GM06990 (cell line): ENCODE measurements at regions not wholly inside any gene's neighbourhood (a gene's known extent, or its start where the extent isn't known, plus 50 kb on each side); places are given as distances from the start of the nearest gene placed in this dataset.

Experiments
- DNase-seq: peaks from one replicate; pipeline ENCODE4 v3.0.0-alpha.2; 2011; ENCODE audit not compliant: insufficient read length; ENCODE audit errors: extremely low read depth
- H3K27me3 ChIP-seq: replicated peaks from 2 replicates; pipeline ENCODE4 v1.6.0; 2011; ENCODE audit warnings: low read length; ENCODE audit not compliant: control insufficient read depth, insufficient read depth
- H3K36me3 ChIP-seq: 2 replicates; pipeline ENCODE4 v1.5.1; 2011; ENCODE audit warnings: low read length; ENCODE audit not compliant: control insufficient read depth, insufficient read depth
- H3K4me3 ChIP-seq: replicated peaks from 2 replicates; pipeline ENCODE4 v1.5.1; 2011; ENCODE audit warnings: low read depth, mild to moderate bottlenecking, control low read depth, low read length
- TF ChIP-seq, protein P1 (sequence below): IDR thresholded peaks from 2 replicates; pipeline ENCODE4 v1.5.1; 2011; ENCODE audit warnings: low read length, control low read depth, mild to moderate bottlenecking, inconsistent platforms; ENCODE audit not compliant: insufficient read depth, poor library complexity, severe bottlenecking

DNA sequence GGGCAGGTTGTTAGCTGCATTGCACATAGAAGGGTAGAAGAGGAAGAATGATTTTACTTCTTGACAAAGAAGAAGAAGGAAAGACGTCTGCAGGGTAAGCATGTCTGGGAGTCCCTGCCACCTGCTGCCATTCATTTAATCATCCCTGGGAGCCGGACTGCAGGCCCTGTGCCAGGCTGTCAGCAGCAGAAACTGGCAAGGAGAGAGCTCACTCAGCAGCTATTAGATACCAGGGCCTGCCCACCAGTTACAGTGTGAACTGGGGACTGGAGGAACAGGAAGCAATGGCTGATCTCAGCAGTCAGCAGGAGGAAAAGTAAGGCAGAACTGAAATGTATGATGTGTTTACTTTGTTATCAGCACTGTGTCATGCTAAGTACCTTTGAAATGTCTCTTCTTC, 75.7 kb upstream of the C1orf87 start:
- TF ChIP-seq, protein P1, sequence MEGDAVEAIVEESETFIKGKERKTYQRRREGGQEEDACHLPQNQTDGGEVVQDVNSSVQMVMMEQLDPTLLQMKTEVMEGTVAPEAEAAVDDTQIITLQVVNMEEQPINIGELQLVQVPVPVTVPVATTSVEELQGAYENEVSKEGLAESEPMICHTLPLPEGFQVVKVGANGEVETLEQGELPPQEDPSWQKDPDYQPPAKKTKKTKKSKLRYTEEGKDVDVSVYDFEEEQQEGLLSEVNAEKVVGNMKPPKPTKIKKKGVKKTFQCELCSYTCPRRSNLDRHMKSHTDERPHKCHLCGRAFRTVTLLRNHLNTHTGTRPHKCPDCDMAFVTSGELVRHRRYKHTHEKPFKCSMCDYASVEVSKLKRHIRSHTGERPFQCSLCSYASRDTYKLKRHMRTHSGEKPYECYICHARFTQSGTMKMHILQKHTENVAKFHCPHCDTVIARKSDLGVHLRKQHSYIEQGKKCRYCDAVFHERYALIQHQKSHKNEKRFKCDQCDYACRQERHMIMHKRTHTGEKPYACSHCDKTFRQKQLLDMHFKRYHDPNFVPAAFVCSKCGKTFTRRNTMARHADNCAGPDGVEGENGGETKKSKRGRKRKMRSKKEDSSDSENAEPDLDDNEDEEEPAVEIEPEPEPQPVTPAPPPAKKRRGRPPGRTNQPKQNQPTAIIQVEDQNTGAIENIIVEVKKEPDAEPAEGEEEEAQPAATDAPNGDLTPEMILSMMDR: no peak
- no peak for DNase-seq

DNA sequence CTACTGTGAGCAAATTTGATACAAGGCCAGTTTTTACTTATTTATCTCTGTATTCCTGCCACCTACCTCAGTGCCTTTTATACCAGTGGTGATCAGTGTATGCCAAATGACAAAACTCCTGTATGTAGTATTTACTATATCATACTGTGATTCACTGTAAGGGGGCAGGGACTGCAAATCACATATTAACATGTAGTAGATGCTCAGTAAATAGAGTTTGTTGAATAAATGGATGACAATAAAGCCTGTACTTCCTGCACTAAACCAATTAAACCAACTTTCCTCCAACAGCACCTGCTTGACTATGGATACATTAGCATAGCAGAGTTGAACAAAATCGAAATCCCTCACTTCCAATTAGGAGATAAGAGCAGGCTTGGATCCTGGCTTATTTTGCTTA, 73.3 kb upstream of the C1orf87 start:
- Histone ChIP-seq H3K36me3 (no peaks in the 10 kb centered on the region), H3K4me3 (no peak overlapping the region), H3K27me3 (no peaks in the 10 kb centered on the region; the same call in 1 of the 2 replicates)
- TF ChIP-seq, protein P1: no peak
- no peak for DNase-seq

More for the DNA sequence above, 75.7 kb upstream of the C1orf87 start:
- Histone ChIP-seq H3K4me3 (no peak overlapping the region), H3K36me3 (no peaks in the 10 kb centered on the region), H3K27me3 (no peaks in the 10 kb centered on the region)

DNA sequence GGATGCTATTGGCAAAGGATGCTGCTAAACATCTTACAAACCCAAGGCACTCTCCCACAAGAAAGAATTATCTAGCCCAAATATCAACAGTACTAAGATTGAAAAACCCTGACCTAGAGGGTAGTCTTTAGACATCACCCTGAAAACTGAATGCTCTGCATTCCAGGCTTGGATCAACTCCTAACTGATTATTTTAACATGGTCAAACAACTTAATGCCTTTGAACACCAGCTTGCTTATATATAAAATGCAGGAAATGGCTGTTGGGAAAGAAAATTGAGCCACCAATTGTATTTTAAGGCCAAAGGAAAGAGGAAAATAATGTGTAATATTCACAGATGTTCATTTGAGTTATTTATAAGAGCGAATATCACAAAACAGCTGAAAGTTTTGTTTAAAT, 72.2 kb upstream of the C1orf87 start:
- TF ChIP-seq, protein P1: no peak
- no peak for DNase-seq

DNA sequence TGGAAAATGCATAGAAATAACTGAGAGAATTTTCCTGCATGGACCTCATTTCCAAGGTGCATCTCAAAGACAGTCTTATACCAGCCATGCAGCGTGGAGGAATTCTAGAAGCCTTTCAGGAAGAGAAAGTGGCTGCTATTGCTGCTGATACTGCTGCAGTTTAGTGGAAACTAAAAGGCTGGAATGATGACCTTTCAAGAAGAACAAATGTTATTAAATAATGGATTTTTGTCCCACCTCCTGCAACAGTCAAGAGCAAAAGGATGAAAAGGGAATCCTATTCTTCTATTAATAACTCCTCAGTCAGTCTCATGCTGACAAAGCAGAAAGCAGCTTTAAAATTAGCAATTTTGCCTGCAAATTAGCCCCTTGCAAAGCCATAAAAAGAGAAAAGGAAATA, 68.2 kb upstream of the C1orf87 start:
- DNase-seq: no peak
- Histone ChIP-seq H3K36me3 (no peaks in the 10 kb centered on the region), H3K4me3 (no peak overlapping the region), H3K27me3 (no peaks in the 10 kb centered on the region; the same call in 1 of the 2 replicates)
- TF ChIP-seq, protein P1: no peak

More for the DNA sequence above, 72.2 kb upstream of the C1orf87 start:
- no peaks in the 10 kb centered on the region for H3K36me3 ChIP-seq
- H3K27me3 ChIP-seq: no peaks in the 10 kb centered on the region; the same call in 1 of the 2 replicates
- no peak overlapping the region for H3K4me3 ChIP-seq

DNA sequence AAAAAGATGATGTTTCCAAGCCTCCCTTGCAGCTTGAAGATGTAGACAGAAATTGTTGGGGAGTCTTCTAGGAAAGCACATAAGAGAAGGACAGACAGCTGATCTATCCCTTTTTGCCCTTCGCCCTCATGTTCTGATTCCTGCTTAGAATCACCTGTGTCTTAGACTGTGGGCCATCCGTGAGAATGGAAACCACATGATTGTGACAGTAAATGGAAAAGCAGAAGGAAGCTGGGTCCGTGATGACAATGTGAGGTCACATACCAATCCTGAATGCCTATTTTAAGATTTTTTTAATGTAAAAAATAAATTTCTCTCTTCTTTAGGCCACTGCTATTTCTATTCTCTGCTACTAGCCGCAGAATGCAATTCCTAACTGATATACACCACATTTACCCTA, 67.7 kb upstream of the C1orf87 start:
- H3K36me3 ChIP-seq: no peaks in the 10 kb centered on the region
- H3K4me3 ChIP-seq: no peak overlapping the region
- no peaks in the 10 kb centered on the region; the same call in 1 of the 2 replicates for H3K27me3 ChIP-seq
- TF ChIP-seq, protein P1: no peak
- DNase-seq: no peak

DNA sequence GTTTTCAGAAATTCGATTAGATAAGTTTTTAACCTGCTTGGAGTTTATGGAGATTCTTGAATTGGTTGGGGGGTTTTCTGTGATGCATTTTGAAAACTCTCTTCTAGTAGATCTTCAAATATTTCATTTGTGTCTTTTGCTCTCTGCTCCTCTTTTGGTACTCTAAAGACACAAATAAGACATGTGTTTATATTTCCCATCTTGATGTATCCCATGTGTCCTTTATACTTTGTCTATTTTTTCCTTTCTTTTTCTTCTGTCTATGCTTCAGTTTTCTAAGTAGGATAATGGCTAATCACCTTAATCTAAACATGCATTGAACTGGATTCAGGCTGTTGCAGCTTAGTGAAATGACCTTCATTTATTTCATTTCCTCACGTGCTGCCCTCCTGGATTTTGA, 63.8 kb upstream of the C1orf87 start:
- TF ChIP-seq, protein P1: no peak
- Histone ChIP-seq H3K36me3 (no peaks in the 10 kb centered on the region), H3K27me3 (no peaks in the 10 kb centered on the region), H3K4me3 (no peak overlapping the region)
- no peak for DNase-seq
